HEK293T (cell line): ENCODE measurements at regions not wholly inside any gene's neighbourhood (a gene's known extent, or its start where the extent isn't known, plus 50 kb on each side); places are given as distances from the start of the nearest gene placed in this dataset.

ENCODE experiments used
- CTCF ChIA-PET: fragments of 350-600 bp; formaldehyde crosslinking; extraction: SDS; loops from one replicate; lab custom pipeline; 2021; ENCODE audit warnings: antibody characterized with exemption, inconsistent platforms; lab: Yijun Ruan, JAX
- POLR2A ChIA-PET: fragments of 350-600 bp; formaldehyde crosslinking; extraction: SDS; loops from one replicate; lab custom pipeline; 2020; ENCODE audit warnings: antibody characterized with exemption, inconsistent platforms; lab: Yijun Ruan, JAX
- DNase-seq: peaks from one replicate; pipeline ENCODE4 v3.0.0; 2012; ENCODE audit warnings: mixed read lengths; ENCODE audit errors: extremely low spot score
- ARNT ChIP-seq: fragments of 450-650 bp; IDR thresholded peaks from 2 replicates; pipeline ENCODE4 v1.6.1; 2017; ENCODE audit warnings: mild to moderate bottlenecking
- BHLHE40 ChIP-seq: fragments of 450-650 bp; IDR thresholded peaks from 2 replicates; pipeline ENCODE4 v1.6.1; 2016; ENCODE audit warnings: mild to moderate bottlenecking, moderate library complexity, borderline replicate concordance
- CTBP1 ChIP-seq: fragments of 450-650 bp; IDR thresholded peaks from 2 replicates; pipeline ENCODE4 v1.6.1; 2016; ENCODE audit warnings: borderline replicate concordance
- ELF4 ChIP-seq: fragments of 450-650 bp; IDR thresholded peaks from 2 replicates; pipeline ENCODE4 v1.6.1; 2017; ENCODE audit warnings: antibody characterized with exemption
- FOXA1 ChIP-seq: fragments of 450-650 bp; IDR thresholded peaks from 2 replicates; pipeline ENCODE4 v1.6.1; 2016; ENCODE audit warnings: mild to moderate bottlenecking
- FOXK2 ChIP-seq: fragments of 450-650 bp; IDR thresholded peaks from 2 replicates; pipeline ENCODE4 v1.6.1; 2016; ENCODE audit warnings: mild to moderate bottlenecking
- FOXM1 ChIP-seq: fragments of 450-650 bp; IDR thresholded peaks from 2 replicates; pipeline ENCODE4 v1.6.1; 2017; ENCODE audit warnings: mild to moderate bottlenecking, borderline replicate concordance
- HDGF ChIP-seq: fragments of 450-650 bp; IDR thresholded peaks from 2 replicates; pipeline ENCODE4 v1.6.1; 2017; ENCODE audit warnings: antibody characterized with exemption, borderline replicate concordance
- L3MBTL2 ChIP-seq: fragments of 450-650 bp; conservative IDR thresholded peaks from 2 replicates; pipeline ENCODE4 v1.6.1; 2016; ENCODE audit warnings: mild to moderate bottlenecking
- LEF1 ChIP-seq: fragments of 450-650 bp; IDR thresholded peaks from 2 replicates; pipeline ENCODE4 v1.6.1; 2017; ENCODE audit warnings: mild to moderate bottlenecking, borderline replicate concordance
- NFRKB ChIP-seq: fragments of 450-650 bp; IDR thresholded peaks from 2 replicates; pipeline ENCODE4 v1.6.1; 2016; ENCODE audit warnings: mild to moderate bottlenecking, moderate library complexity
- PKNOX1 ChIP-seq: fragments of 450-650 bp; IDR thresholded peaks from 2 replicates; pipeline ENCODE4 v1.6.1; 2016
- SP1 ChIP-seq: fragments of 450-650 bp; IDR thresholded peaks from 2 replicates; pipeline ENCODE4 v1.6.1; 2017
- SUZ12 ChIP-seq: fragments of 450-650 bp; IDR thresholded peaks from 2 replicates; pipeline ENCODE4 v1.6.1; 2016; ENCODE audit warnings: mild to moderate bottlenecking
- TARDBP ChIP-seq: fragments of 450-650 bp; IDR thresholded peaks from 2 replicates; pipeline ENCODE4 v1.6.1; 2016
- ZNF384 ChIP-seq: fragments of 450-650 bp; IDR thresholded peaks from 2 replicates; pipeline ENCODE4 v1.6.1; 2016

GRCh38 chr2:5026571-5027234 is 665.5 kb upstream of the SOX11 start:
- DNase-seq = no peak
- ChIA-PET CTCF (no interaction called here), POLR2A (no interaction called here)
- no peak for TF ChIP-seq CTBP1
- TF ChIP-seq PKNOX1 = no peak
- no peak for TF ChIP-seq ELF4
- TF ChIP-seq FOXK2 = no peak
- TF ChIP-seq BHLHE40 = no peak
- no peak for TF ChIP-seq SP1
- no peak for TF ChIP-seq ZNF384
- TF ChIP-seq TARDBP = no peak
- TF ChIP-seq ARNT = no peak

GRCh38 chr2:5035057-5035488 is 657.1 kb upstream of the SOX11 start:
- TF ChIP-seq SUZ12 (no peak), L3MBTL2 (no peak), ARNT (no peak), FOXM1 (no peak), ELF4 (no peak), FOXA1 (no peak), NFRKB (no peak), CTBP1 (no peak), PKNOX1 (no peak), HDGF (no peak), TARDBP (no peak), FOXK2 (no peak), SP1 (no peak), BHLHE40 (no peak), ZNF384 (no peak), LEF1 (no peak)
- POLR2A ChIA-PET = no interaction called here
- CTCF ChIA-PET = no interaction called here

GRCh38 chr2:5036256-5036655 is 655.9 kb upstream of the SOX11 start:
- TF ChIP-seq FOXA1 (no peak), L3MBTL2 (no peak), CTBP1 (no peak), ELF4 (no peak), LEF1 (no peak), SP1 (no peak), ZNF384 (no peak), SUZ12 (no peak), FOXM1 (no peak), BHLHE40 (no peak), NFRKB (no peak), HDGF (no peak), PKNOX1 (no peak), TARDBP (no peak)
- CTCF ChIA-PET = interaction anchor here (0.7 kb wide), 1 partner anchor 597 kb away, joined by 3 read pairs; no protein-coding TSS in a partner anchor
- POLR2A ChIA-PET = no interaction called here
- no peak for DNase-seq

More at GRCh38 chr2:5035057-5035488, 657.1 kb upstream of the SOX11 start:
- DNase-seq = no peak

GRCh38 chr2:5039241-5039975 is 652.8 kb upstream of the SOX11 start:
- no peak for TF ChIP-seq TARDBP
- no peak for TF ChIP-seq SP1
- no peak for TF ChIP-seq PKNOX1
- TF ChIP-seq LEF1 = no peak
- no peak for TF ChIP-seq ELF4
- TF ChIP-seq ZNF384 = no peak
- no peak for TF ChIP-seq L3MBTL2
- no peak for TF ChIP-seq FOXA1
- no peak for TF ChIP-seq FOXM1
- TF ChIP-seq SUZ12 = no peak
- no peak for TF ChIP-seq HDGF
- TF ChIP-seq CTBP1 = no peak
- no peak for TF ChIP-seq NFRKB
- no peak for TF ChIP-seq BHLHE40

GRCh38 chr2:5040571-5040970 is 651.6 kb upstream of the SOX11 start:
- CTCF ChIA-PET = no interaction called here
- DNase-seq = no peak
- POLR2A ChIA-PET = no interaction called here
- no peak for TF ChIP-seq ARNT
- TF ChIP-seq FOXK2 = no peak
- TF ChIP-seq LEF1 = no peak
- no peak for TF ChIP-seq FOXA1
- TF ChIP-seq SUZ12 = no peak
- TF ChIP-seq NFRKB = no peak
- no peak for TF ChIP-seq PKNOX1
- no peak for TF ChIP-seq HDGF
- no peak for TF ChIP-seq ELF4

More at GRCh38 chr2:5039241-5039975, 652.8 kb upstream of the SOX11 start:
- ChIA-PET CTCF (no interaction called here), POLR2A (no interaction called here)
- no peak for DNase-seq
